ENCODE measurements at regions not wholly inside any gene's neighbourhood (a gene's known extent, or its start where the extent isn't known, plus 50 kb on each side); places are given as distances from the start of the nearest gene placed in this dataset.

DNA sequence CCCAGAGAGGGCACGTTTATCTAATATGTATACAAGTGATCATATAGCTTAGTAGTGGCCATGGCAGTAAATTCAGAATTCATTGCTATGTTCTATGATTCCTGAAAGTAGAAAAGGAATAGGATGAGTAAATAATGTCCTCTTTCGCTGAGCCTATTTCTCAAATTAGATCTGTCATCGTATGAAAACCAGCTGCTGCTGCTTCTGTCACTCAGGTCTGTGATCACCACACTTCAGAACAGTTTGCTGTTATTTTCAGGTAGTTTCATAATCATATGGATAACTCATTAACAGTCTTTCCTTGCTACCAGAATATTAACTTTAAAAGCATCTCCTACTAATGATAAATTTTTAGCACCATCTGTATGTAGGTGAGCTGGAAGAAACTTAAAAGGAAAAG lies 289.1 kb upstream of the AZI2 start (continued):
- TF ChIP-seq CTCF (IDR thresholded peaks at IDR 0.05; ENCODE audit: control extremely low read depth in 1 of 3, insufficient read depth in 1 of 3, low read depth in 1 of 3, low read length in 3 of 3) (no peak), RAD21 (IDR thresholded peaks at IDR 0.05 in 1 of 2, conservative IDR thresholded peaks at IDR 0.05 in 1 of 2; ENCODE audit: low read depth in 2 of 2, low read length in 2 of 2) (no peak)
- TF ChIP-seq, protein P1, sequence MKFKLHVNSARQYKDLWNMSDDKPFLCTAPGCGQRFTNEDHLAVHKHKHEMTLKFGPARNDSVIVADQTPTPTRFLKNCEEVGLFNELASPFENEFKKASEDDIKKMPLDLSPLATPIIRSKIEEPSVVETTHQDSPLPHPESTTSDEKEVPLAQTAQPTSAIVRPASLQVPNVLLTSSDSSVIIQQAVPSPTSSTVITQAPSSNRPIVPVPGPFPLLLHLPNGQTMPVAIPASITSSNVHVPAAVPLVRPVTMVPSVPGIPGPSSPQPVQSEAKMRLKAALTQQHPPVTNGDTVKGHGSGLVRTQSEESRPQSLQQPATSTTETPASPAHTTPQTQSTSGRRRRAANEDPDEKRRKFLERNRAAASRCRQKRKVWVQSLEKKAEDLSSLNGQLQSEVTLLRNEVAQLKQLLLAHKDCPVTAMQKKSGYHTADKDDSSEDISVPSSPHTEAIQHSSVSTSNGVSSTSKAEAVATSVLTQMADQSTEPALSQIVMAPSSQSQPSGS (IDR thresholded peaks at IDR 0.05; ENCODE audit: low read length): no peak

All from H1 (cell line).